ENCODE measurements at regions not wholly inside any gene's neighbourhood (a gene's known extent, or its start where the extent isn't known, plus 50 kb on each side); places are given as distances from the start of the nearest gene placed in this dataset.

- no peak overlapping the region for H3K27ac ChIP-seq (ENCODE audit: low read depth, low read length, poor library complexity, severe bottlenecking)
- peaks cover 6% of the 10 kb centered on the region for H3K4me1 ChIP-seq (ENCODE audit: insufficient read depth, low read length, severe bottlenecking)
- no peak overlapping the region for H3K4me3 ChIP-seq (ENCODE audit: low read depth, low read length, poor library complexity, severe bottlenecking)
- no peaks in the 10 kb centered on the region for H3F3A ChIP-seq (ENCODE audit: insufficient read depth, low read length)
- H3K79me2 ChIP-seq (ENCODE audit: insufficient read depth, low read length), result no peaks in the 10 kb centered on the region
- TF ChIP-seq CTCF (IDR thresholded peaks at IDR 0.05; ENCODE audit: low read length) (no peak), EZH2 (IDR thresholded peaks at IDR 0.05; ENCODE audit: borderline replicate concordance, low read length) (no peak)
- no peaks in the 10 kb centered on the region for H4K20me1 ChIP-seq (ENCODE audit: insufficient read depth, low read length)
- no peak overlapping the region for H3K4me2 ChIP-seq (ENCODE audit: low read length)
- H3K9me3 ChIP-seq (ENCODE audit: low read length), result no peaks in the 10 kb centered on the region
- H2AFZ ChIP-seq (ENCODE audit: low read length), result no peak overlapping the region
- no peaks in the 10 kb centered on the region for H3K9me2 ChIP-seq (ENCODE audit: low read depth, low read length)
- H3K9ac ChIP-seq (ENCODE audit: low read length), result no peak overlapping the region
- no peaks in the 10 kb centered on the region for H3K36me3 ChIP-seq (ENCODE audit: insufficient read depth, low read length)
- no peaks in the 10 kb centered on the region for H3K27me3 ChIP-seq (ENCODE audit: insufficient read depth, low read length)
Observed at GRCh38 chr1:193348091-193348768, 161.8 kb upstream of the B3GALT2 start.

DNA sequence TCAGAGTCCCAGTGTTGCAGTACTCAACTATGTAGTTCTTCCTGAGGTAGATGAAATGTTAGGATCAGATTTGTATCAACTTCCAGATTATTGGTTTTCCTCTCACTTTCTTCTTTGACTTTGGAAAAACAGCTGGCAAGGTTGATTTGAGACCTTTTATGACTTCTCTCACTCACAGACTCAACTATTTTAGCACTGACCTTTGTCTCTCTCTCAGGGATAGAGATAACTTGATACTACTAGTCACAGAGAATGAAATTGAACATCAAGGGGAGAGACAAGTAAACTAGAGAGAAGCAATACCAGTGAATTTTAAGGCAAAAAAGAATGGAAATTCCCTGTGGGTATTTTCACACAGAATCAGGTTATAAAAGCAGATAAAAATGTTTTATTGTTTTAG lies 159.7 kb upstream of the B3GALT2 start:
- H3K4me2 ChIP-seq (ENCODE audit: low read length), result no peak overlapping the region
- H3K4me1 ChIP-seq (ENCODE audit: insufficient read depth, low read length, severe bottlenecking), result peaks cover 6% of the 10 kb centered on the region
- H3K9ac ChIP-seq (ENCODE audit: low read length), result no peak overlapping the region
- H3K36me3 ChIP-seq (ENCODE audit: insufficient read depth, low read length), result no peaks in the 10 kb centered on the region
- H3K9me3 ChIP-seq (ENCODE audit: low read length), result no peaks in the 10 kb centered on the region
- H3F3A ChIP-seq (ENCODE audit: insufficient read depth, low read length), result no peaks in the 10 kb centered on the region
- H3K4me3 ChIP-seq (ENCODE audit: low read depth, low read length, poor library complexity, severe bottlenecking), result no peak overlapping the region
- no peak overlapping the region for H3K27ac ChIP-seq (ENCODE audit: low read depth, low read length, poor library complexity, severe bottlenecking)
- no peak overlapping the region for H2AFZ ChIP-seq (ENCODE audit: low read length)
- H3K27me3 ChIP-seq (ENCODE audit: insufficient read depth, low read length), result no peaks in the 10 kb centered on the region
- no peaks in the 10 kb centered on the region for H3K79me2 ChIP-seq (ENCODE audit: insufficient read depth, low read length)
- TF ChIP-seq EZH2 (IDR thresholded peaks at IDR 0.05; ENCODE audit: borderline replicate concordance, low read length), result no peak
- TF ChIP-seq CTCF (IDR thresholded peaks at IDR 0.05; ENCODE audit: low read length), result no peak
- H3K9me2 ChIP-seq (ENCODE audit: low read depth, low read length), result no peaks in the 10 kb centered on the region
- H4K20me1 ChIP-seq (ENCODE audit: insufficient read depth, low read length), result no peaks in the 10 kb centered on the region

GRCh38 chr1:193342811-193343210 lies 156.4 kb upstream of the B3GALT2 start:
- no peaks in the 10 kb centered on the region for H3K9me3 ChIP-seq (ENCODE audit: low read length)
- H3F3A ChIP-seq (ENCODE audit: insufficient read depth, low read length), result no peaks in the 10 kb centered on the region
- peak overlapping the region; percentile 34; the same call in 1 of the 2 replicates for H2AFZ ChIP-seq (ENCODE audit: low read length)
- TF ChIP-seq CTCF (IDR thresholded peaks at IDR 0.05; ENCODE audit: low read length), result no peak
- TF ChIP-seq EZH2 (IDR thresholded peaks at IDR 0.05; ENCODE audit: borderline replicate concordance, low read length), result no peak
- H3K27ac ChIP-seq (ENCODE audit: low read depth, low read length, poor library complexity, severe bottlenecking), result no peak overlapping the region
- no peaks in the 10 kb centered on the region for H3K27me3 ChIP-seq (ENCODE audit: insufficient read depth, low read length)
- H3K79me2 ChIP-seq (ENCODE audit: insufficient read depth, low read length), result no peaks in the 10 kb centered on the region
- H3K4me2 ChIP-seq (ENCODE audit: low read length), result no peak overlapping the region
- no peak overlapping the region for H3K4me3 ChIP-seq (ENCODE audit: low read depth, low read length, poor library complexity, severe bottlenecking)
- H3K9ac ChIP-seq (ENCODE audit: low read length), result no peak overlapping the region
- no peaks in the 10 kb centered on the region for H4K20me1 ChIP-seq (ENCODE audit: insufficient read depth, low read length)
- H3K9me2 ChIP-seq (ENCODE audit: low read depth, low read length), result no peaks in the 10 kb centered on the region
- no peaks in the 10 kb centered on the region for H3K36me3 ChIP-seq (ENCODE audit: insufficient read depth, low read length)
- peaks cover 6% of the 10 kb centered on the region for H3K4me1 ChIP-seq (ENCODE audit: insufficient read depth, low read length, severe bottlenecking)
